PC-9 (cell line): ENCODE measurements at regions not wholly inside any gene's neighbourhood (a gene's known extent, or its start where the extent isn't known, plus 50 kb on each side); places are given as distances from the start of the nearest gene placed in this dataset.

Experiments used
- EZH2 ChIP-seq: fragments of 200-600 bp; sonication (generic); IDR thresholded peaks from 2 replicates; pipeline ENCODE4 v1.8.0; 2017; ENCODE audit warnings: antibody characterized with exemption, low read depth
- TF ChIP-seq, protein P1 (sequence below): fragments of 200-600 bp; sonication (generic); conservative IDR thresholded peaks from 2 replicates; pipeline ENCODE4 v1.6.1; 2017; ENCODE audit warnings: mixed run types, antibody characterized with exemption, mild to moderate bottlenecking, moderate library complexity

DNA sequence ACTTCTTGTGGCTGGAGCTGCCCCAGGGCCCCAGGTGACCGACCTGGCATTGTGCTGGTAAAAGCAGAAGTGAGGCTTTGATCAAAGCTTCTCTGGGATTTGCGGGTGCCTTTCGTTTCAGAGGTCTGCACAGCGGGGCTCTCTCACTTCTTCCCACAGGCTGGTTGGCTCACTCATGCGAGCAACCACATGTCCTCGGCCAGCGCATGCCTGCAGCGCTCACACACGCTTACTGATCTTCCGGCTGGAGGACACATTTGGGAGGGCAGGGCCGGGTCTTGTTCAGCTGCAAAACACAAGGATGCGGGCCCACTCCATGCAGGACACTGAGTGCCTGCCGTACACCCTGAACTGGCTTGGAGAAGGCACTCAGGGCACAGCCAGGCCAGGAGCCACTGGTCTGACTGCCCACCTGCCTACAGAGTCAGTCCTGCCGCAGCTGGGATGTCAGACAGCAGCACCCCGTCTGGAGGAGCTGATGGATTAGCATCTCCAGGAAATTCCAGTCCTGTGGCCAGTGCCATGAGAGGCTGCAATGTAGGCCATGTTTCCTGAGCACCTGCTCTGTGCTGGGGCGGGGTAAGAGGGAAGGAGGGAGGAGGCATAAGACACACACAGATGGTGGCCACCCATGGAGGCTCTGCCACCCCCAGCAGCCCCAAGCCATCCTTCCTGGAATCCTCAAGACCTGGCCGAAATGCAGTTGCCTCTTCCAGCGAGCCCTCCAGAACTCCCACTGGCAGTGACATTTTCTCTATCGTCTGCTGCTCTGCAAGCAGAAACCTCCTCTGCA, 1383.2 kb downstream of the BRD1 start:
- TF ChIP-seq, protein P1, sequence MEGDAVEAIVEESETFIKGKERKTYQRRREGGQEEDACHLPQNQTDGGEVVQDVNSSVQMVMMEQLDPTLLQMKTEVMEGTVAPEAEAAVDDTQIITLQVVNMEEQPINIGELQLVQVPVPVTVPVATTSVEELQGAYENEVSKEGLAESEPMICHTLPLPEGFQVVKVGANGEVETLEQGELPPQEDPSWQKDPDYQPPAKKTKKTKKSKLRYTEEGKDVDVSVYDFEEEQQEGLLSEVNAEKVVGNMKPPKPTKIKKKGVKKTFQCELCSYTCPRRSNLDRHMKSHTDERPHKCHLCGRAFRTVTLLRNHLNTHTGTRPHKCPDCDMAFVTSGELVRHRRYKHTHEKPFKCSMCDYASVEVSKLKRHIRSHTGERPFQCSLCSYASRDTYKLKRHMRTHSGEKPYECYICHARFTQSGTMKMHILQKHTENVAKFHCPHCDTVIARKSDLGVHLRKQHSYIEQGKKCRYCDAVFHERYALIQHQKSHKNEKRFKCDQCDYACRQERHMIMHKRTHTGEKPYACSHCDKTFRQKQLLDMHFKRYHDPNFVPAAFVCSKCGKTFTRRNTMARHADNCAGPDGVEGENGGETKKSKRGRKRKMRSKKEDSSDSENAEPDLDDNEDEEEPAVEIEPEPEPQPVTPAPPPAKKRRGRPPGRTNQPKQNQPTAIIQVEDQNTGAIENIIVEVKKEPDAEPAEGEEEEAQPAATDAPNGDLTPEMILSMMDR = no peak
- no peak for TF ChIP-seq EZH2
